Stimulated activated CD8-positive, alpha-beta memory T cell treated with anti-CD3 and anti-CD28 coated beads, Interleukin-12 subunit alpha, Interleukin-12 subunit beta, amount 100 ng/mL, for 1 hour (primary cell): ENCODE measurements at regions not wholly inside any gene's neighbourhood (a gene's known extent, or its start where the extent isn't known, plus 50 kb on each side); places are given as distances from the start of the nearest gene placed in this dataset.
"Not testable (repeated sequence)": the region's sequence is repeated elsewhere in the genome, so short reads cannot be mapped to it uniquely, and the experiment has no call there.

Source experiments
- DNase-seq: peaks from one replicate; pipeline ENCODE4 v3.0.0-alpha.2; 2020; ENCODE audit warnings: low read depth

DNA sequence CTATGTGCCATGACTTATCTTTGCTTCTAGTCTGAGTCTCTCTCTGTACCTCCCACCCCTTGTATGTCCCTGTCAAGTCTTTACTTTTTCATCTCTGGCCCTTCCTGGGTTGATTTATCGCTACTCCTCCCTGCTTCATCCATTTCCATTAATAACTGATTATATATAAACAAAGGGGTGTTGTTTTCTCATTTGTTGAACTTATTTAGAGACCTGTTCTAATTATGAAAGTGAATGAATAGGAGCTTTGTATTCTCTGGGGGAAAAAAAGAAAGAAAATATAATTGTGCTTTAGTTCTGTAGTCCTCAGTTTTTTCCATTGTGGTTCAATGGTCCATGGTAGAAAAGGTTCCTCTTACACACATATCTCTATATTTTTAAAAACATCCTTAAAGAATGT is 328.9 kb upstream of the PPP2R3A start:
- no peak for DNase-seq

DNA sequence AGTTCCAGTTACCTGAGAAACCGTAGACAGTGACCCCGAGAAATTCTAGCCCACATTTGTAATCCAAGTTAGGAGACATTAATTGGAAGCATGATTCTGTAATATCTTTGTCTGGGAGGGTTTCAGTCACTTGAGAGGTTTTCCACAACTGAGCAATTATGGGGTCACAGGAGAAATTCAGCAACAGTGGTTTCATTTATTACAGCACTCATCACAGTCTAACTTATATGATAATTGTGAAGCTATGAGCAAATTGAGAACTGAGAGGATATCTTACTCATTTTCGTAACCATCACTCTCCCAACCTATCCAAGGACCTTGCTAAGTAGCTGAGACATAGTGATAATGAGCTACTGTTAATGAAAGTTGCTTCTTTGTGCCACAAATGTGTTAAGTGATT is 328.5 kb upstream of the PPP2R3A start:
- no peak for DNase-seq

DNA sequence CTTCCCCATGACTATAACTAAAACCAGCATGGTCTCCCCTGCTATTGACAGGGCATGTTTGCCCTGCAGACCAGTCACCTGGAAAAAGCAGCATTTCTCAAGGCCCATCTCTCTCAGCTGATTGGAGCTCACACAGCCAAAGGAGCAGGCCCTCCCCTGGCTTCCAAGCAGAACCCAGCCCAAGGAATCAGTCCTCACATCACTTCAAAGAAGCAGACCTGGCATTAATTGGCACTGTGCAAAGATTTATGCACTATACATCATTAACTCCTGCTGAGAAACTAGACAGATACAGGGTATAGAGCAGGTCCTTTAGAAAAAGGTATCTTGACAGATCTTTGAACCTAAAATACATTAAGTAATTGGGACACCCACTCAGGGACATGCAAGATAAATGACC is 323.8 kb upstream of the PPP2R3A start:
- DNase-seq: no peak

DNA sequence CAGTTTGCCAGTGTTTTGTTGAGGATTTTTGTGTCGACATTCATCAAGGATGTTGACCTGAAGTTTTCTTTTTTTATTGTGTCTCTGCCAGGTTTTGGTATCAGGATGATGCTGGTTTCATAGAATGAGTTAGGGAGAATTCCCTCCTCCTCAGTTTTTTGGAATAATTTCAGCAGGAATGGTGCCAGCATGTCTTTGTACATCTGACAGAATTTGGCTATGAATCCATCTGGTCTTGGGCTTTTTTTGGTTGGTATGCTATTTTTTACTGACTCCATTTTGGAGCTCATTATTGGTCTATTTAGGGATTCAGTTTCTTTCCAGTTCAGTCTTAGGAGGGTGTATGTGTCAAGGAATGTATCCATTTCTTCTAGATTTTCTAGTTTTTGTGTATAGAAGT is 320.0 kb upstream of the PPP2R3A start:
- DNase-seq: no peak

DNA sequence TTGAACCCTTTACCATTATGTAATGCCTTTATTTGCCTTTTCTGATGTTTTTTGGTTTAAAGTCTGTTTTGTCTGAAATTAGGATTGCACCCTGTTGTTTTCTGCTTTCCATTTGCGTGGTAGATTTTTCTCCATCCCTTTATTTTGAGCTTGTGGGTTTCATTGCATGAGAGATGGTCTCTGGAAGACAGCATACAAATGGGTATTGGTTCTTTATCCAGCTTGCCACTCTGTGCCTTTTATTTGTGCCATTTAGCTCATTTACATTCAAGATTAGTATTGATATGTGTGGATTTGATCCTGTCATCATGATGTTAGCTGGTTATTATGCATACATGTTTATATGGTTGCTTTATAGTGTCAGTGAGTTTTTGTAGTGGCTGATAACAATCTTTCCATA is 318.7 kb upstream of the PPP2R3A start:
- DNase-seq: no peak

DNA sequence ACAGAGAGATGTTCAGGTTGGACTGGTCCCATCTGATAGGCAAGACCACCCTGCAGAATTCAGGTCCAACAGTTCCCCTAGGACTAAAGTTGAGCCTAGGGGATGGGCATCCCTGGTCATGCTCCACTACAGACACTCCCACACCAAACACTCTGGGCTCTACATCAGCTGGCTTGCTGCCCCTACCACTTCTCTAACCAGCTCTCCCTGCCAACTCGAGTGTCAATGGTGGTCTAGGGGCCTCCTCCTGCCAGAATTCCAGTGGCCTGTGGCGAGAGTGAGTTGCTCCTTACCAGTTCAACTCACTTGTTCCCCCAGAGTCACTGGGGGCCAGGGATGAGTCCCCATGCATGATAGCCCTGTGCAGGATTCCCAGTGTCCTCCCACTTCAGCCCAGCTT is 316.2 kb upstream of the PPP2R3A start:
- no peak for DNase-seq

DNA sequence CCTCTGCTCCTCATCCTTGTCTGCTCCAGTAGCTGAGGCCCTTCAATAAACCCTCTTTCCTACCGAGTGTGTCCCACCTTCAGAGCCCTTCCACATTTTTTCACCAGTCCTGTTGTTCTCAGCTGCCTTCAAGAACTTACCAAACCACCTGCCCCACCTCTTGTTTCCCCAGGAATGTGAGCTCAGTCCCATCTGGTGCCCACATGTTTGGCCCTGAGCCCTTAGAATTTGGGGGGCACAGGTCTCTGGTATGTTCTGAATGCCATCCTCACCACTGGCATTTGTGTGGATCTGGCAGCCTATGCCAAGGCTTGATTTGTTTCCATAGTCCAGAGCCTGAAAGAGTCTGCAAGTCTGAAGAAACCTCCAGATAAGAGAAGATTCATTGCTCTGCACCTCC is 315.2 kb upstream of the PPP2R3A start:
- DNase-seq: no peak

DNA sequence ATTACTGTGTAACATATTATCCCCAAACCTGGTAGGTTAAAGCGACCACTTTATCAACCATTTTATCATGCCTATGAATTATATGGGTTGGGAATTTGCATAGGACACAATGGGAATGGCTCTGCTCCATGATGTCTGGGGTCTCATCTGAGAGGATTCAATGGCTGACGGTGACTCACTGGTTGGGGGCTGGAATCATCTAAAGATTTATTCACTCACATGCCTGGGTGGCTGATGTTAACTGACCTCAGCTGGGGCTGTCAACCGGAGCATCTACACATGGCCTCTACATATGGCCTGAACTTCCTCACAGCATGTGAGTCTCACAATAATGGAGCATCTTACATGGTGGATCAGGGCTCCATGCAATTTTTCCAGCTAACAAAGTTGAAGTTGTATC is 313.1 kb upstream of the PPP2R3A start:
- no peak for DNase-seq

DNA sequence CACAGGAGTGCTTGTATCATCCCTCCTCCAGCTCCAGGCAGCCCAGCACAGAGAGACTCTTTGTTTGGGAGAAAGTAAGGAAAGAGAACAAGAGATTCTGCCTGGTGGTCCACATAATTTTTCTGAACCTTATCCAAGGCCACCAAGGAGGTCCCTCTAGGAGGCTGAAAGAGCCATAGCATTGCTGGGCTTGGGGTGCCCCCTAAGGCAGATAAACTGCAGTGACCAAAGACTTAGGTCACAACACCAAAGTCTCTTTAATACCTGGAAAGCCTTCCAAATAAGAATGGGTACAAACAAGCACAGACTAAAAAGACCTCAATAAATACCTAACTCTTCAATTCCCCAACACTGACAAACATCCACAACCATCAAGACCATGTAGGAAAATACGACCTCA is 310.2 kb upstream of the PPP2R3A start:
- no peak for DNase-seq

DNA sequence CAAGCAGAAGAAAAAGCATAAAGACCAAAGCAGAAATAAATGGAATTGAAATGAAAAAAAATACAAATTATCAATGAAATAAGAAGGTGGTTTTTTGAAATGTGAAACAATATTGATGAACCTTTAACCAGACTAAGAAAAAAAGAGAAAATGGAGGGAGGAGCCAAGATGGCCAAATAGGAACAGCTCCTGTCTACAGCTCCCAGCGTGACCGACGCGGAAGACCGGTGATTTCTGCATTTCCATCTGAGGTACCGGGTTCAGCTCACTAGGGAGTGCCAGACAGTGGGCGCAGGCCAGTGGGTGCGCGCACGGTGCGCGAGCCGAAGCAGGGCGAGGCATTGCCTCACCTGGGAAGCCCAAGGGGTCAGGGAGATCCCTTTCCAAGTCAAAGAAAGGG is 307.1 kb upstream of the PPP2R3A start:
- not testable (repeated sequence) for DNase-seq

DNA sequence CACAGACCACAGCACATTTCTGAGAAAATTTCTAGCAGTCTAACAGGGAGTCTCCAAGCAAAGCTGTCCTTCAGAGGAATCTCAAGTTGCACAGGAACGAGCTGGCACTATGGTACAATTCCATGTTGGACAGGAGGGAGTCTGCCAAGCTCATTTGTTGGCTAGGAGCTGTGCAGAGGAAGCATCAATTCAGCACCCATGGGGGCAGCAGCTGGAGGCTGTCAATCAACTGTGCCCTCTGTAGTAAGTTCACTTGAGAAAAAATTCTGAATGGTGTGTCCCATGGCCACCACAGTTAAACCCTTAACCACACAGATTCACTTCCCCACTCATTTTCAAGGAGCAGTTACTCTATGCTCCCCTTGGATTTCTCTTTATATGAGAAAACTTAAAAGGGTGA is 298.5 kb upstream of the PPP2R3A start:
- no peak for DNase-seq

DNA sequence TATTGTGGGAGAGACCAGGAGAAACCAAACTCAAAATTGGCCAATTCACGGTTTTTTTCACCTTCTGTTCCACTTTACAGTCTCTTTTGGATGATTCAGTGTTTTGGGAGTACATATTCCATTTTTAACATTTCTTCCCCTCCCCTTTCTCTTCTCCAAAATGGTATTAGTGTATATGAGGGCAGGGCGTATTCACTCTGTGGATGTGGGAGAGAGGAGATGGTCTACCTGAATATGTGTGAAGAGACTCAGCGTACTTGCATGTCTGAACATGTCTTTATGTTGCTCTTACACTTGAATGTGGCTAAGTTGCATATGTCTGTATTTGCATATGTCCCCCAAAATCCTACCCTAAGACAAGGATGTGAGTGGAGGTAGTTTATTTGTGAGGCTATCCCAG is 291.0 kb upstream of the PPP2R3A start:
- no peak for DNase-seq

DNA sequence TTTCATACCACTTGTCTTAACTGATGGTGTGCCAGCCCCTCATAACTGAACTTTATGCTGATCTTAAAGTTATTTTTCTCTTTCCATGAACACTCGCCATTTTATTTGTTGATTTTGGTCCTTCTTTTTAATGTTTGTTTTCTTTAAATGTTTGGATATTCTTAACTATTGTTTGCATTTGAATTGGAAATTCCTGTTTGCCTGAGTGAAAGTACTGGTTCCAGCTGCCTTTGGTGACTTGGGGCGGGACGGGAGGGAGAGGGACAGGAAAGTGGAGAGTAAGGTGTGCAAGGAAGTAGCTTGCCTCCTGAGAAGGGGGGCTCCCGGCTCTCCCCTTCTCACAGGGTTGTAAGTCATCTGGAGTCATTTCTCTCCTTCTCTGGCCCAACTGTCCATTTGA is 287.1 kb upstream of the PPP2R3A start:
- DNase-seq: no peak

DNA sequence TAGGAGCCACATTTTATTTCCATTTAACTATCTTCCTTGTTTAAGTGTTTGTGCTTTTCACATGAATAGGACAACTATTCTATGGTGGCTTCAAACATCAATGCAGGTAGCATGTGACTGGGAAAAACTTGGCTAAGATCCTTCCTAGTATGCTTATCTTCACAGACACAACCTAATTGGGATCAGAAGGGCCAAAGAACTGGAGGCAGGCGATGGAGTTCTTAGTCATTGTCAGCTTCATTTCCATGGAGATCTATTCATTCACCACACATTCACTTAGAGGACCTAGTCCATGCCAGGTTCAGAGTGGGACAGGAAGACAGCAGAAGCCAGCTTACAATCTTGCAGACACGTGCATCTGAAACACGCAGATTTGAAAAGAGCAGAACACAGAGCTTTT is 277.5 kb upstream of the PPP2R3A start:
- no peak for DNase-seq

DNA sequence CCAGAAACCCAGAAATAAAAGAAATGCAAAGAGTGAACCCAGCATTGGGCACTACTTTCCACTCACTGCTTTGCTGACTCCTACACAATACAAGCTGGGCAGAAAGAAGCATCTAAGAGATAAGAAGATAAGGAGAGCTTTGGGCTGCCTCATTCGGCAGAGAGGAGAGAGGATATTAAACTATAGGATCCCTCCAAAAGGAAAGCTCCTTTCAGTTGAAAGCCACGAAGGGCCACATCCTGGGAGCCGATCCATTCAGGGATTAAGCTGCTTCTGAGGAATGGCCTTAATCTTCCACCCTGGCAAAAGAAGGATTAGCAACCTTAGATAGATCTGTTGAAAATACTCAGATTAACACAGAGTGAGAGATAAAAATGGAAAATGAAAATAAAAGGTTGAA is 274.9 kb upstream of the PPP2R3A start:
- no peak for DNase-seq

DNA sequence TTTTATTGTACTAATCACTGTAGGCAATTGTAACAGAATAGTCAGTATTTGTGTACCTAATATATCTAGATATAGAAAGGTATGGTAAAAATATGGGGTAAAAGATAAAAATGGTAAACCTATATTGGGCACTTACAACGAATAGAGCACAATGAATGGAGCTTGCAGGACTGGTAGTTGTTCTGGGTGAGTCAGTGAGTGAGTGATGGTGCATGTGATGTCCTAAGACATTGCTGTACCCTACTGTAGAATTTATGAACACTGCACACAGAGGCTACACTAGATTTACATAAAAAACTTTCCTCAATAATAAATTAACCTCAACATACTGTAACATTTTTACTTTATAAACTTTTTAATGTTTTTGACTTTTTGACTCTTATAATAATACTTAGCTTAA is 274.3 kb upstream of the PPP2R3A start:
- no peak for DNase-seq

DNA sequence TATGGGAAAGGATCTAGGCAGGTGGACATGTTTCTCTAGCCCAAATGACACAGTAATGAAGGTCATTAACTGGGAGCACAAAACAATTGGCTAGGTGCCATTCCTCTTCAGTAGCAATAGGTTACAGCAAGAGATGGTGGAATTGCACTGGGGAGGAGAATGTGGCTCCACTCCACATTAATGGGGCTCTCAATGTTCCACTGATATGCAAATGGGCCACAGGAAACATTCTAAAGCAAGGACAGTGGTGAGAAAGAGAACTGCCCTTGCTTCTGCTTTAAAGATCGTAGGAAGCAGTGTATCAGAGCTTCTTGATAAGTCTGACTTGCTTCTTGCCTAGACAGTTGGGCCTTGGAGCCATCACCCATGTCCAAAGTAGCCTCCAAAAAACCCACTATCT is 271.4 kb upstream of the PPP2R3A start:
- DNase-seq: no peak

DNA sequence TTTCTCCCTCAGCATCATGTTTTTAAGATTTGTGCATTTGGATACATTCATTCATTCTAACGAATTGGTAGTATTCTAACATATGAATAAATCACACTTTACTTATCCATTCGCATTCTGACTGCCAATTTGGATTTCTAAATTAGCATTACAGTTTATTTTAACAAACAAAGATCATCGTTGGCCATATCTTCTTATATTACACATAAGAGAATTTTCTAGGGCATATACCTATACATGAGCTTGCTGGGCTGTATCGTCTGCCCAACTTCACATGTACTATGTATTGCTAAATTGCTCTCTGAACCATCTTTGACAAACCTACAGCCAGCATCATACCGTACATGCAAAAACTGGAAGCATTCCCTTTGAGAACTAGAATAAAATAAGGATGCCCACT is 265.8 kb upstream of the PPP2R3A start:
- no peak for DNase-seq

DNA sequence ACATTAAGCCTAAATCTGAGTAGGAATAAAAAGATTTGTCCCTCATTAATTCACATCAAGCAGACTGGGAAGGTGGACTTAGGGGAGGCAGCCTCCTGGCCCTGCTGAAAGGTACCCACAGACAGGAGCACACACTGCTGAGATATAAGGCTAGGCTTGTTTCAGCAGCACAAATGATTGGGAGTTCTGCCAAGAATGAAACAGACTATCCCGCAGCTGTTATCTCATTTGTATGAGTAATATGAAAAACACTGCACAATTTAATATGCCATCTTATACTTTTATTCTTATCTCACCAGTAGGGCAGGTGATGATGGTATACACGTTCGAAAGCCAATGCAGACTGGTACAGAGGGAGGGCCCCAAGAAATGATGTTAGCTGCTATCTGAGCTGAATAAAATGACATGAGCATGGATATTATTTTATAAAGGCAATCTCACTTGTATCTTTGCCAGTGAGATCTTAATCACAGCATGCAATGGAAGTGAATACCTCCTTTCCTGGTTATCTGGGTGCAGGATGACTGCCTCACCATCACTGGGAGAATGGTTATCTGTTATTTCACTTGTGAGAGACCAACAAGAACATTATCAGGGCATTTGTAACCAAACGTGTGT is 258.7 kb upstream of the PPP2R3A start:
- DNase-seq: no peak

DNA sequence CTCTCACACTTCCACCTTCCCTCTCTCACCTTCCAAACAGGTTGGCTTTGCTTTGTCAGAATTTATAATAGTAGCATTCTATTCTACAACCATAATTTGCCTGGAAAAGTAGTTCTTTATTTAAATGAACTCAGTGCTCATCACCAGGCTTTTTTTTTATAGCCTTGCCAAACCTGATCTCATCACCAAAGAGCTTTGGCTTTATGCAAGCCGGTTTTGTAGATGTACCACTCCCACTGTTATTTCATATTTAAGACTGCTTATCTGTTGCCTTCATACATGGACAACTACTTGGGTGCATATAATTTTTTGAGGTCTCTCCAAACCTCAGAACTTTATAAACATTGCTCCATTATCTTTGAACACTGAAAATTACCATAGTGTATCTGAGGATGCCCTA is 246.1 kb upstream of the PPP2R3A start:
- DNase-seq: no peak

DNA sequence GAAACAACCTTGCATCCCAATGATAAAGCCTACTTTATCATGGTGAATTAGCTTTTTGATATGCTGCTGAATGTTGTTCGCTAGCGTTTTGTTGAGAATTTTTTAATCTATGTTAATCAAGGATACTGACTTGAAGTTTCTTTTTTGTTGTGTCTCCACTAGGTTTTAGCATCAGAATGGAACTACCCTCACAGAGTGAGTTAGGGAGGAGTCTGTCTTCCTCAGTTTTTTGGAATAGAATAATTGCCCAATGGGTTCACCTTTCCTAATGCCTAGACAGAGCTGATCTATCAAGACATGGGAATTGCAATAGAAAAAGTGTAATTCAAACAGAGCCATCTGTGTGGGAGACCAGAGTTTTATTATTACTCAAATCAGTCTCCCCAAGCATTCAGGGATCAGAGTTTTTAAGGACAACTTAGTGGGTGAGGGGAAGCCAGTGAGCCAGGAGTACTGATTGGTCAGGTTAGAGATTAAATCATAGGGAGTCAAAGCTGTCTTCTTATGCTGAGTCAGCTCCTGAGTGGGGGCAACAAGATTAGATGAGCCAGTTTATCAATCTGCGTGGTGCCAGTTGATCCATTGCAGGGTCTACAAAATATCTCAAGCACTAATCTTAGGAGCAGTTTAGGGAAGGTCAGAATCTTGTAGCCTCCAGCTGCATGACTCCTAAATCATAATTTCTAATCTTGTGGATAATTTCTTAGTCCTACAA is 237.4 kb upstream of the PPP2R3A start:
- DNase-seq: no peak

DNA sequence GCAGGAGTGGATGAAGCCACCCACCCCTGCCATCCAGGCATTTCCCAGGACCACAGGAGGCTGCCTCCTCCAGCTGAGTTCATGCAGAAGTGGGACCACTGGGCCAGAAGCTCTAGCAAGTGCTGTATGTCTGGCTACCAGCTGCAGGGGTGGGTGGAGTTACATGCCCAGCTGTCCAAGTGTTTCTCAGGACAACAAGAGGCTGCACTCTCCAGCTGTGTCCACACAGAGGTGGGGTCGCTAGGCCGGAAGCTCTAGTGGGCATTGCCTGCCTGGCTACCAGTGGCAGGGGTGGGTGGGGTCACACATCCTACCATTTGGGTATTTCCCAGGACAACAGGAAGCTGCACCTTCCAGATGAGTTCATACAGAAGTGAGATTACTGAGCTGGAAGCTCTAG is 234.0 kb upstream of the PPP2R3A start:
- no peak for DNase-seq

DNA sequence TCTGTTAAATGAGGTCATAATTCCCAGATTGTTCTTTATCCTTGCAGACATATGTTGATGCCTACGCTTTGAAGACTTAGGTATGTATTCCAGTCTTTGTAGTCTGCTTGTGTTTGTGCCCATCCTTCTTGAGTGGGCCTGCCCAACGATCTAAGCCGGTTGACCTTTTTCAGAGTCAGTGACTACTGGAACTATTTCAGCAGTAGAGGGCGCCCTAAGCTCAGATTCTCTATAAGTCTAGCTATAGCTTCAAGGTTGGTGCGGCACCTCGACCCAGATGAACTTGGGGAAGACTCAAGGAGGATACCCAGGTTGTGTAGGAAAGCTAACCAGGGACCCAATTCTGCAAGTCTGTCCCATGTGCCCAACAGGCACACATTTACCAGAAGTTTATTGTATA is 228.8 kb upstream of the PPP2R3A start:
- no peak for DNase-seq

DNA sequence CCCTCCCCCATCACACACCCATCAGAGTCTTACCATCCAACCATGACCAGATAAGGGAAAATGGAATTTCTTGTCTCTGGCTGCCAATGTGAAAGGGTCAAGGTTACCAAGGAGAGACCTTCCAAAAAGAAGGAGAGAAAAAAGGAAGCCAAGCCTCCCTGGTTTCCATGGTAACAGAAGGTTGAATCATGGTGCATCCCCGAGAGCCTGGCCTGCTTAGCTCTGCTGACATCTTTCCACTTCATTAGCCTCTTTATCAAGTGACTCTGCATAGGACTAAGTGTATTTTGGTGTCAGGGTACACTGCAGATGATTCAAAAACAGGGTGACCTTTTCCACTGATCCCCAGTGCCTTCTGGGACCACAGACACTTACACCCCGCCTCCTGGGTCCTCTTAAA is 225.7 kb upstream of the PPP2R3A start:
- DNase-seq: no peak
